PC-3 (cell line): ENCODE measurements at regions not wholly inside any gene's neighbourhood (a gene's known extent, or its start where the extent isn't known, plus 50 kb on each side); places are given as distances from the start of the nearest gene placed in this dataset.

Experiments
- CTCF ChIP-seq: fragments of 300-600 bp; sonication (generic); conservative IDR thresholded peaks from 2 replicates; pipeline ENCODE4 v1.5.1; 2017; ENCODE audit warnings: antibody characterized with exemption, low read depth, mild to moderate bottlenecking, low read length
- EZH2 ChIP-seq: fragments of 300-600 bp; sonication (generic); IDR thresholded peaks from one replicate; pipeline ENCODE4 v1.6.1; 2017; ENCODE audit warnings: antibody characterized with exemption, mild to moderate bottlenecking, low read length; ENCODE audit not compliant: unreplicated experiment
- EZH2phosphoT487 ChIP-seq: fragments of 300-600 bp; sonication (generic); IDR thresholded peaks from 2 replicates; pipeline ENCODE4 v1.6.1; 2018; ENCODE audit warnings: mild to moderate bottlenecking, antibody characterized with exemption, low read length, borderline replicate concordance

- TF ChIP-seq CTCF (no peak), EZH2 (no peak), EZH2phosphoT487 (no peak)
Observed at GRCh38 chr10:43960981-43961380, 312.3 kb upstream of the ZNF32 start.
